ENCODE measurements at regions not wholly inside any gene's neighbourhood (a gene's known extent, or its start where the extent isn't known, plus 50 kb on each side); places are given as distances from the start of the nearest gene placed in this dataset.
A peak's percentile ranks its signal among the peaks of the same experiment; 100 is the strongest.

DNA sequence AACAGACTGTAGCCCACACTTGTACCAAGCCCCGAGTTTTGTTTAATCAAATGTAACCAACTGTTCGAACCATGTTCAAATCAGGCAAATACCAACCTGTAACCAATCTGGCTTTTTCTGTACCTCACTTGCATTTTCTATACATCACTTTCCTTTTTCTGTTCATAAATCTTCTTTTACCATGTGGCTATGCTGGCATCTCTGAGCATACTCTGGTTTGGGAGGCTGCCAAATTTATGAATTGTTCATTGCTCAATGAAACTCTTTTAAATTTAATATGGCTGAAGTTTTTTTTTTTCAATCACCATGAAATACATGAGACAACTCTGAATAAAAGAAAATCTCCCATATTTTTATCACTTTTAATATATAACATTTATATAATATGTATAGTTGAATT, 256.1 kb downstream of the SLITRK6 start:
- no peak for DNase-seq (ENCODE audit: low spot score)

DNA sequence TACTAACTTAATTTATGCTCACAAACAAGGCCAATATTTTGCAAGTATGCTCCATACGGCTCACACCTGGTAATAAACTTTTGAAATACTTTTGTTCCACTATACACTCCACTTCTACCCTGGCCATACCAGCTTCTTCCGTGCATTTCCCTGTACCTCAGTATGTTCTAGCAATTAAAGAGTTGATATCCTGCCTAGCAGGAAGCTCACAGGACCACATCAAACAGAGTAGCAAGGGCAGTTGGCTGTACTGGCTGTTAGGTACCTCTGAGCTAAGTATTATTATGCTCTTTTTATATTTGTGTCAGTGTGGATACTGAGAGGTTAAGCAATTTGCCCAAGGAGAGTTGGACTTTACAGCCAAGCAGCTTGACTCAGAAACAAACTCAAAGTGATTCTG, 257.7 kb downstream of the SLITRK6 start:
- DNase-seq (ENCODE audit: low spot score): no peak

DNA sequence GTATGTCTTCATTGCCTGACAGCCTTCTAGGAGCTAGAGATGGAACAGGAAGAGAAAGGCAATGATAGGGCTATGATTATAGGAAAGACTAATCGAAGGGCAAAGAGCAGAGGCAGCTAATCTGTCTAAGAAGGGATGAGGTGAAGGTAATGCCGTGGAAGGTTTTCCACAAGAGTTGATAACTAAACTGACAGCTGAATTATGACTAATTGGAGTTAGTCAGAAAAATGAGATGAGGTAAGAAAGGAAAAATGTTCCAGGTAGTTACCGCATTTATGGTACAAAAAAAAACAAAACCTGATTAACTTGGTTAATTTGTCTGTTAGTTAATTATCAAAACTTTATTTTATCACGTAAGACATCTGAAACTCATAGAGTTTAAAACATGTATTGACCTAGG, 260.3 kb downstream of the SLITRK6 start:
- DNase-seq (ENCODE audit: low spot score): no peak

DNA sequence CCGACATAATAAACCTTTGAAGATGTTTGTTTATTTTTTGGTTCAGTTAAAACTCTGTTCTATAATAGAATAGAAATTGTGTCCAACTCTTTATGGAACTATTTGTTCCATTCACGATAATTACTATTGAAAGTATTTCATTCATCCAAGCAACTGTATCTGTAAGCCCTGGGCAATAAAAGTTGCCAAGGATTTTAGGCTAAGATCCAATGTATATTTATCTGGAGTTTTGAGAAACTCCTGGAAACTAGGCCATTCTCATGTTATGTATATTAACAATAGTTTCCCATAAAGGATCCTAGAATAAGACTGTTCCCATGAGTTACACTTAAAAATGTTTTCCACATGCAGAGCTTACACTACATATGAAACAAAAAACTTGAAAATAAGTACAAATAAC, 261.6 kb downstream of the SLITRK6 start:
- DNase-seq (ENCODE audit: low spot score): no peak

DNA sequence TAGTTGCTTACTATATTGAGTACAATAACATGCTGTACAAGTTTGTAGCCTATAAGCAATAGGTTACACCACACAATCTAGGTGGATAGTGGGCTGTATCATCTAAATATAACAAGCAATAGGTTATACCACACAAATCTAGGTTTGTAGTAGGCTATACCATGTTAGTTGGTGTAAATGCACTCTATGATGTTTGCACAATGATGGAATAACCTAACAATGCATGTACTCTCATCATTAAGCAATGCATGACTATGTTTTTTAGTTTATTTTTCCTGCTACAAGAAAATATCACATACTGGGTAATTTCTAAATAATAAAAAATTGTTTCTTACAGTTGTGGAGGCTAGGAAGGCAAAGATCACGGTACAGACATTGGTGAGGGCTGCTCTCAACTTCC, 262.5 kb downstream of the SLITRK6 start:
- no peak for DNase-seq (ENCODE audit: low spot score)

DNA sequence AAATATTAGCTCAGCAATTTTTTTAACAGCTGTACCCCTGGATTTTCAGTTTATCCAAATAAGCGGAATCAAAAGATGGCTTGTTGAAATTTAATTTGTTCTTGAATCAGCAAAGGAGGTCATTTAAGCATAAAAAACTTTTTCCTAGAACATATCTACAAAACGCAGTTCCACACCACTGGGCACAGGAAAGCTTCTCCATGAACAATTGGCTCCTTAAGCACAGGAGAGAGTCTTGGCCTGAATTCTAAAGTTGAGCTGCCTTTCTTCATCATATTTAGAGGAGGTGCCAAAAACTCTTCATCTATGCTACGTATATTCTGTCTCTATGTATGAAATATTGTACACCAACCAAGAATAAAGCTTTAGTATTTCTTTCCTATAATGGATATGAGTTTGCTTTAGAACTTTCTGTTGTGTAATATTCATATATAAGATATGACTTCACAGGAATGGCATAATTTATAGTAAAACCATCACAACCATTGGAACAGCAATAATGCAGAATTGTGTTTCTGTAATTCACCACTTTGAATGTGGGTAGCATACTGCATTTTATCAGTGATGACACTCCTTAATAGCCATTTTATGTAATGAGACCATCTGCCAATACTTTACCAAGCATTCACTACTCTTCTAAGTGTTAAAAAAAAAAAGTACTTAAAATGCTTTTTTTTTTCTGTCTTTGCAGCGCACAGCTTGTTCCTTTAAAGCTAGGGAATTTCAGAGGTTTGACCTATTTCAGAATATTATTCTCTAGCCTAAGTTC, 263.7 kb downstream of the SLITRK6 start:
- DNase-seq (ENCODE audit: low spot score): no peak

DNA sequence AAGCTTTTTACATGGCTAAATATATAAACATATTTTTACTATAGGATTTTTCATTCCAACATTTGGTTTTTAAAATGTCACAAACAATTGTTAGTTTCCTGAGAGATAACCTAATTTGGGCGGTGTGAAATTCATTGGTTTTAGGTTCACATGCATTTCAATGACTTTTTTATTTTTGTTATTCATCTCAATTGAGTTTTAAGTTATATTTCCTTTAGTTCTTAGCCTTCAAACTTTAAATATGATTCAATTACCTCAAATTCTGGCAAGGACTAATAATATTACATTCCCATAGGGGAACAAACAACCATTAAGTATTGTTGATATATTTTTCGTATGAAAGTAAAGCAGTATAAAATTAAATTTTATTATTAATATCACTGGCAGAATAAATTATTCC, 265.3 kb downstream of the SLITRK6 start:
- no peak for DNase-seq (ENCODE audit: low spot score)

DNA sequence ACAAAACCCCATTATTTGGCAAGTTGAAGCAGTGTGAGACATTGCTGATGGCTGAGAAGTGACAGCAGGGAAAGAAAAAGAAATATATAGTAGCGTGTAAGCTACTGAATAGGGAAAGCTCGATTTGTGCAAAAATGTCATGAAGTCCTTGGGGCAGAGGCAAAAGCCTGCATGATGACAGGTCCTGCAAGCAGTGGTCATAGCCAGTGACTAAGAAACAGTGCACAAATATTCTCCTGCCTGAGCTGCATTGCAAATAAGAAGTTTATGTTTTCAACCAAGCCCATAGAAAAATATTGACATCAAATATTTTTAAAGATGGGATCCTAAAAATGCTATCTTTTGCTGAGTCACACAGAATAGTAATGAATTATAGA, 270.0 kb downstream of the SLITRK6 start:
- DNase-seq (ENCODE audit: low spot score): no peak

DNA sequence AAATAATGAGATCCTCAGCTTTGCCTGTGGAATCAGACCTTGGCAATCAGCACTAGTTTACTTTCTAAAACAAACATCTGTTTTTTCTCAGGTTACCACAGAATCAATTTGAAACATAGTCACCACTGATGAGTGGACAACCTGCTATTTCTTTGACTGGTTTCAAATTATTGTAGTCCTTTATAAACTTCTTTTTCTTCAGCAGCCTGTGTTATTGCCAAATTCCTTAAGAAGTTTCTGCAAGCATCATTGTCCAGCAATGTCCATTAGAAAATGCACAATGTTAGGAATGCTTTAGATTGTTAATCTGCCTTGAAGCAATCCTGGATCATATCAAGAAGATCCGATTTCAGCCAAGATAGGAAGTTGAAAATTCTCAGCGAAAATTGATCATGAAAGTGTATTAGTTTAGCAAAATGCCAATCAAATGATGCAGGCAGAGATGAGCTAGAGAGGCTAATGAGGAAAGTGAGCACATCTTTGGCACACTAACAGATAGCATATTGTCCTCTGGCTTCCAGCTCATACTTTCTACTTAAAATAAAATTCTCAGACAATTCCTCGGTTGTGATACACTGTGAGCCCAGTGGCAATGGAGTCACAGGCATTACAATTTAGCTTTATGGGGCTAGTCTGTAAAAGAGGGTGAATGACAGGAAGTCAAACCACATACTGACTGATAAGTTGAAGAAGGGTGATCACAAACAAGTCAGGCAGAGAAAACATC, 270.6 kb downstream of the SLITRK6 start:
- DNase-seq (ENCODE audit: low spot score): peak; percentile 21

GRCh38 chr13:85527316-85527715, 271.9 kb downstream of the SLITRK6 start:
- DNase-seq (ENCODE audit: low spot score): no peak

GRCh38 chr13:85525411-85525810, 273.8 kb downstream of the SLITRK6 start:
- no peak for DNase-seq (ENCODE audit: low spot score)

GRCh38 chr13:85521657-85522056, 277.6 kb downstream of the SLITRK6 start:
- DNase-seq (ENCODE audit: low spot score): no peak

DNA sequence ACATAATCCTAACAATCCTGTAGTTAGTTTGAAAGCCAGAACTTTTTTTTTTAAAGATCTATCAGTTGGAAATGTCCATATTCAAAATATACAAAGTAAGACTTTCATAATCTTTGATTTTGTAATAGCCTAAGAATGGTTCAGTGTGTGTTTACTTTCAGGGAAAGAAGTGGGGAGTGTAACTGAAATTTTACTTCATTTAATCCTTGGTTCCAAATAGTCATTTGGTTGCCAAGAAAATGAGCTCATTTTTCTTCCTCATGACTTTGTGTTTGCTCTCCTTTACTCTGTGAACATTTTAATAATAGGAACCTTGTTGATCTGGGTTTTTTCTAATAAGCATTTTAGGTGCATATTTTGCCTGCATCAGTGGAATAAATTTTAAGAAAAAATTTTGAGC, 278.8 kb downstream of the SLITRK6 start:
- no peak for DNase-seq (ENCODE audit: low spot score)

DNA sequence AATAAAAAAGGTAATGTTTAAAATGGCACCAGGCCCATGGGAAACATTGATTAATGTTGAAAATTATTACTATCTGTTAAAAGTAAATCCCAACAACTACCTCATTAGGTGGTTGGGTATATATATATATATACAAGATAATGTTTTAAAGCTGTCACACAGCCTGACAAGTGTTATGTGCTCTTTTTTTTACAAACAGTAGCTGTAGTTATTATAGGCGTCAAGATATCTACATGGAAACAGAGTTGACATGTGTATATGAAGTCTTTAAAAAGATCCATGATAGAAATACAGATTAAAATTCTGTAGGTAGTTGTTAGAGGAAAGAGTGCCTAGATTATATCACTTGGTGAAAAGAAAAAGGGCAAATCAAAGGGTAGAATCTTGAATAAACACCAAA, 279.9 kb downstream of the SLITRK6 start:
- DNase-seq (ENCODE audit: low spot score): no peak

DNA sequence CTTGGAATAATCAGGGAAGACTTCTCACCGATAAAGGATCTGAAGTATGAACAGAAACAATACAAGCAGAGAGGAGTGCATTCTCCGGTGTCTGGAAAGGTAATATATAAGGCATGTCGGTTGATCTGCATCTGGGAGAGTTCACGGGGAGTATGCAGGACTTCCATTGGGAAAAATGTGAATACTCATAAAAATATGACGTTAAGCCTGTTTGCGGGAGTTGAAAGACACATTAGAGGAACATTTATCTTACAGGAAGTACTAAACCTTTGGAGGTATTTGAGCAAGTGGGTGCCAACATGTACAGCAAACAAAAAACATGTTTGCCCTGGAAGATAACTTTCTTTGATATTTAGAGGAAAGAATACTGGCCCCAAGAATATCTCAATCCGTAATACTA, 286.8 kb downstream of the SLITRK6 start:
- no peak for DNase-seq (ENCODE audit: low spot score)

DNA sequence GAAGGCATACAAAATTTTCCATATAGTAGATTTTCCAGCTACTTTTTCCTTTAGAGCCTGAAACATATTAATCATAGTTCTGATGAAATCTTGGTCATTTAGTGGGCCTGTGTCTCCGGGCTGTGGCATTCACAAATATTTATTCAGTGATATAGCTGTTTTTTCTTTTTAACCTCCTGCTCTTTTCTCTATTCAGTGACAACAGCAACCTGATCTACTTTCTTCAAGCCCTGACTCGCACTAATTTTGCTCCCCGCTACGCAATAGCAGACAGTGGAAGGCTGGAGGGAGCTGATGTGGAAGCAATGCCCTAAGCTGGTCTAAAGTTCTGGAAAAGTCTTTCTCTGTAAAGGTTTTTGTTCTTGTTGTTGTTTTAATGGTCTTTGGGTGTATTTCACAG, 289.7 kb downstream of the SLITRK6 start:
- no peak for DNase-seq (ENCODE audit: low spot score)

DNA sequence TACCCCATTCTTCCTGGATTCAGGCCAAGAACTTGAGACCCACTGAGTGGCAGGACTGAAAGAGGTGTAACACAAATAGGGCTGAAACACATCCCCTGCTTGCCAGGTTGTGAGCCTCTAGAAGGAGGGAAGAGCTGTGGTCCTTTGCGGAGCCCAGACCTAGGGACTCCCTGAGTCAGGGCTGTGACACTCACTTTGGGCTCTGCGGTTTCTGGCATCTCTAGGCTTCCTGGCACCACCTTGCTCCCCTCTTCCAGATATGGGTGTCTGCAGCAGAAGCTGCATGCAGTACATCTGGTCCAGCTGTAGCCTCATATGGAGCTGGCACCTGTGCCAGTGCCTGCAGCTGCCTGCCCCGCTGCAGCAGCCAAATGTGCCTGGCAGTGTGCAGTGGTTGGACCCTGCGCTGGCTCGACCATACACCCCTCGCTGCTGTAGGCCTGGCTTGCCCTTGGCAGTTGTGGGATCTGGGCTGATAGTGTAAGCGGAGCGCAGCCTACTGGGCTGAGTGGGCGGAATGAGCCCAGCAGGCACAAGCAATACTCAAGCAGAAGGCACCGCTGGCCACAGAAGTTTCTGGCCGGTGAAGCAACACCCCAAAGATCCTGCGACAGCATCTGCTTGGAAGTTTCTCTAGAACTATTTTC, 290.4 kb downstream of the SLITRK6 start:
- DNase-seq (ENCODE audit: low spot score): no peak

DNA sequence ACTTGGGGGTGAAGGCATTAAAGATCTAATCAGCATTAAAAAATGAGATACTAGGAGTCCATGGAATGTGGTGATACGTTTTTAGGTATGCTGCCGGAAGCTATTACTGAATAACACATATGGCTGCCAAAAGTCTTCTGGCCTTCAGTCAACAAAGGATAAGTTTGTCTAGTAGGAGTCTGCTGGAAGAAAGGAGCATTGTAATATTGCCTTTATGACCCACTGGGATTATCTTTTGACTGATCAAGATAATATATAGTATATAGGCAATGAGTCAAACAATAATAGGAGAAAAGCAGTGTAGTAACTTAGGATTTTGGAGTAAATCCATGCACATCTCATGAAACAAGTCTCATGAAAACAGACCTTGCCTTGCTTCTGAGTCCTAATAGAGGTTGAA, 295.4 kb downstream of the SLITRK6 start:
- DNase-seq (ENCODE audit: low spot score): no peak

DNA sequence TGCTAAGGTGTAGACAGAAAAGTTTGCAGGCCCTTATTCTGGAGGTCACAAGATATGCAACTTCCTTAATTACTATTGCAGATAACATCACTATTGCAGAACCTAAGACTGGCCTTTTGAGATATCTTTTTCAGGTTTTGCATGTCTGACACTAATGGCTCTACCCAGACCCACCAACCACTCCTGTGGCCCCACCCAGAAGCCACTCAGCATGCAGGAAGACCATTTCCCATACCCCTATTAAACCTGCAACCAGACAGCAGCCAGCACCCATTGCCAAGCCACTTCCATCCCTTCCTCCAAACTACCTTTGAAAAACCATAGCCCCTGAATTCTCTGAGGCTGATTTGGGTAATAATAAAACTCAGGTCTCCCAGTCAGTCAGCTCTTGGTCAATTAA, 297.6 kb downstream of the SLITRK6 start:
- no peak for DNase-seq (ENCODE audit: low spot score)

DNA sequence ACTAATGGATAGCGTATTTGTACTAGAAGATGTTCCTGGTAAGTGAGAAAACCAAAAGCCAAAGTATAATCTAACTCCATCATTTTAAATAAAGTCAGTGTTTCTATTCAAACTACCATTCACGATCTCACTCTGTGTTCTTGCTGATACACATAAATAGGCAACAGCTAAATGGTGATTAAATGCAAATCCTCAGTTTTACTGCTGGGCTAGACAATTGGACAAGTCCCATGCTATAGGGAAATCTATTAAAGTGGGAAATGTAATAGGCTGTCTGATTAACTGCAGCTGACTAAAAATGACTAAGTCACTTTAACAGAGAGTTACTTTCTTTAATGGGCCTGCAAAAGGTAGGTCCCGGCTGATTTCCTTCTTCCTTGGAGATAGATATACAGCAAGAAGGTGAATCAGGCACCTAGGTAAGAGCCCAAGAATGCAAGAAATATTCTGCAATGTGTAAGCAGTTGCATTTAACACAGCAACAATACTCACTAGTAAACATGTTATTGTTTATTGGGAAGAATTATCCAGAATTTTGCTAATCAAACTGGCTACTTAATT, 298.4 kb downstream of the SLITRK6 start:
- no peak for DNase-seq (ENCODE audit: low spot score)

GRCh38 chr13:85498774-85499173, 300.4 kb downstream of the SLITRK6 start:
- no peak for DNase-seq (ENCODE audit: low spot score)

DNA sequence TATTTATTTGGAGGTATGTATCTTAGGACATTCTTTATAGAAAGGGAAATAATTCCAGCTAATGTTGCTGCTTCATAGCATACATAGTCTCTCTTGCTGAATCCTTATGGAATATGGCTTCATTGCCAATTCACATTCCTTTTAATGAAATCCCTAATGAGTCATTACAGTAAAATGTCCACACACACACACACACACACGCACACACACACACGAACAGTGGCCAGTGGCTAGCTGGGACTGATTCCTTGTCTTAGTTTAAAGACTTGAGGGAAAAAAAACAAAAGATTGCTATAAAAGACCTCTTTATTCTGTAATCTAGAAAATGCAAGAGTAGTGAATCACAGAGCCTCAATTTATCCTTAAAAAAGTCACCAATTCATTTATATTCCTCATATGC, 301.6 kb downstream of the SLITRK6 start:
- DNase-seq (ENCODE audit: low spot score): no peak

- DNase-seq (ENCODE audit: low spot score): no peak
Measured at GRCh38 chr13:85492283-85492682, 306.9 kb downstream of the SLITRK6 start.

Measured in SK-N-DZ (cell line).